Stimulated activated naive CD8-positive, alpha-beta T cell treated with anti-CD3 and anti-CD28 coated beads, Interleukin-15, Interleukin-2, amounts not matched to agents 100 ng/mL and 50 ng/mL, for 24 hours (primary cell): ENCODE measurements at regions not wholly inside any gene's neighbourhood (a gene's known extent, or its start where the extent isn't known, plus 50 kb on each side); places are given as distances from the start of the nearest gene placed in this dataset.

ENCODE experiments used
- H3K27ac Mint-ChIP-seq: one replicate; pipeline ENCODE4 v1.8.0; 2021; ENCODE audit warnings: mild to moderate bottlenecking, mixed read lengths
- H3K27me3 Mint-ChIP-seq: one replicate; pipeline ENCODE4 v1.8.0; 2021; ENCODE audit warnings: mixed read lengths
- H3K36me3 Mint-ChIP-seq: one replicate; pipeline ENCODE4 v1.8.0; 2021; ENCODE audit warnings: low read depth, mixed read lengths
- H3K4me1 Mint-ChIP-seq: one replicate; pipeline ENCODE4 v1.8.0; 2021; ENCODE audit warnings: low read depth, mixed read lengths
- H3K4me3 Mint-ChIP-seq: one replicate; pipeline ENCODE4 v1.8.0; 2021; ENCODE audit warnings: mild to moderate bottlenecking, mixed read lengths
- H3K9me3 Mint-ChIP-seq: one replicate; pipeline ENCODE4 v1.8.0; 2021; ENCODE audit warnings: mixed read lengths

DNA sequence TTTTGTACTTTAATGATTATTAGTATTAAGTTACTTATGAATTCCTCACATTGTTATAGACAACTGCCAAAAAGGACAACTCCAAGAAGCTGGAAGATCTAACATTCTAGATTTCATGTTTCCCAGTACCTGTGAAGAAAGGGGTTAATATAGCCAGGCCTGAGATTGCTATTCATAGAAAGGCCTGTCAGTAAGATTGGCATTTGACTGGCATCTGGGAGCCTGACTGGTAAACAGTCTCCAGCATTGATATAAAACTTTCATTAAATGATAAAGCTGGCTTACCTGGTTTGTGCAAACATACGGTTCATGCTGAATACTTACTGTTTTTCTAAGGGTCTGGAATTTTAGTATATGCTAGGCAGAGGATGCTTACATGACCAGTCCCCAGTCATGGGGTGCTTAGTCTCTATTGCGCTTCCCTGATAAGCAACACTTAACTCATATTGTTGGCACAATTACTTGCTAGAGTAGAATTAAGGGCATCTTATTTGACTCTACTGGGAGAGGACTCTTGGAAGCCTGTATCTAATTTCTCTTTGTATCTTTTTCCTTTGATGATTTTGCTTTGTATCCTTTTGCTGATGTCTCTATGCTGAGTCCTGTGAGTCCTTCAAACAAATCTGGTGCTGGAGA, 340.4 kb upstream of the SEMA6A start:
- no peaks in the 10 kb centered on the region for H3K36me3 Mint-ChIP-seq
- H3K9me3 Mint-ChIP-seq = peaks cover 5% of the 10 kb centered on the region
- no peaks in the 10 kb centered on the region for H3K27me3 Mint-ChIP-seq

DNA sequence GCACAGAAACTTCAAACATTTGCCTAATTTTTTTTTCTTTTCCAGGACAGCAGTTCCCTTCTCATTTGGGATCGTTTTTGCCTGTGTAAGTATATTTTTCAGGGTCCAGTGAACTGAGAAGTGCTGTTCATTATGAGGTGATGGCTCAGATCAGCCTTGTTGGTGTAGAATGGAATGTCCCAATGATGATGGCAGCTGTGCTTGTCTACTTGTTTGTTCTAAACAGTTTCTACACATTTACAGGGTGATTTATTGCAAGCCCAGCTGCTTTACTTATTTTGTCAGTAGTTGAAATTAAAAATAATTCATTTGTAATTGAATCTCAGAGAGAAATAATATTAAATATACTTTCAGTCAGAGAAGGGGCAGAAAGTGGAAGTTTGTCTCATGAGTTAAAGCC, 337.6 kb upstream of the SEMA6A start:
- peaks cover 5% of the 10 kb centered on the region for H3K27me3 Mint-ChIP-seq
- H3K9me3 Mint-ChIP-seq = peaks cover 5% of the 10 kb centered on the region
- H3K4me3 Mint-ChIP-seq = no peak overlapping the region
- no peaks in the 10 kb centered on the region for H3K4me1 Mint-ChIP-seq
- no peaks in the 10 kb centered on the region for H3K36me3 Mint-ChIP-seq
- H3K27ac Mint-ChIP-seq = no peak overlapping the region

More for the DNA sequence above, 340.4 kb upstream of the SEMA6A start:
- Mint-ChIP-seq H3K4me3 (no peak overlapping the region), H3K4me1 (no peaks in the 10 kb centered on the region), H3K27ac (no peak overlapping the region)

DNA sequence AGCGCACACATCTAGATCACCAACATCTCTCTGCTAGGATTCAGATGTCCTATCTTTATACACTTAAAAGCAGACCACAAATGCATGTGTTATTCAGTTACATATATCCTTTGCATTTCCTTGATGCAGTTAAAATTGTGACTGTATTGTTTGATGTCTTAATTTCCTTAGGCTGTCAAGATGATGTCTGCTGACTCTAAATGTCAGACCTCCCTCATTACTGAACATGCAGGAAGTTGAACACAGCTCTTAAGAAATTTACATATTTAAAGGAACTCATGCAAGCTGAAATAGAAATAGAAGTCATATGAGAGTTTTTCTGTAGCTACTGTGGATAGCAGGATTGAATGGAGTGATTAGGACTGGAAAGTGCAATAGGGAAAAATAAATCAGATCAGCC, 336.5 kb upstream of the SEMA6A start:
- Mint-ChIP-seq H3K9me3 (peaks cover 5% of the 10 kb centered on the region), H3K36me3 (no peaks in the 10 kb centered on the region), H3K27me3 (peaks cover 5% of the 10 kb centered on the region), H3K4me1 (no peaks in the 10 kb centered on the region), H3K27ac (no peak overlapping the region), H3K4me3 (no peak overlapping the region)

DNA sequence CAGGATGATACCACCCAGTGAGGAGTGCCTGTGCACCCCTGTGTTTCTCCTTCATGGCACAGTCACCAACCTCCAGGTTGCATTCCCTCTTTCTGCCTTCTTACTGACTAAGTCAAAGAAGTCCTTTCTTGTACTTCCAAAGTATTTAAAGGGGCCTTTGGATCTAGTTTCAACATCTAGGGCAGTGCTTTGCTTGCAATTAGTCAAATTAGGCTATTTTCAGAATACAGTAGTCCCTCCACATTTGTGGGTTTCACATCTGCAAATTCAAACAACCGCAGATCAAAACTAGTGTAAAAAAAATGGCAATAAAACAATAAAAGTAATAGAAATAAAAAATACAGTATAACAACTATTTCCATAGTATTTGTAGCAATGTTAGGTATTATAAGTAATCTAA, 333.9 kb upstream of the SEMA6A start:
- no peaks in the 10 kb centered on the region for H3K36me3 Mint-ChIP-seq
- no peaks in the 10 kb centered on the region for H3K9me3 Mint-ChIP-seq
- H3K4me3 Mint-ChIP-seq = no peak overlapping the region
- no peak overlapping the region for H3K27ac Mint-ChIP-seq
- peaks cover 5% of the 10 kb centered on the region for H3K27me3 Mint-ChIP-seq
- H3K4me1 Mint-ChIP-seq = no peaks in the 10 kb centered on the region

DNA sequence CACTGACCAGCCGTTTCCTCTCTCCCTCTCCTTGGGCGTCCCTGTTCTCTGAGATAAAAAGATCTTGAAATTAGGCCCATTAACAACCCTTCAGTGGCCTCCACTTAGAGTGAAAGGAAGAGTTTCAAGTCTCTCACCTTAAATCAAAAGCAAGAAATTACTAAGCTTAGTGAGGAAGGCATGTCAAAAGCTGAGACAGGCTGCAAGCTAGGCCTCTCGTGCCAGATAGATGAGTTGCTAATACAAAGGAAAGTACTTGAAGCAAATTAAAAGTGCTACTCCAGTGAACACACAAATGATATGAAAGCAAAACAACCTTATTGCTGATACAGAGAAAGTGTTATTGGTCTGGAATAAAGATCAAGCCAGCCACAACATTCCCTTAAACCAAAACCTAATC, 331.3 kb upstream of the SEMA6A start:
- no peaks in the 10 kb centered on the region for H3K9me3 Mint-ChIP-seq
- H3K36me3 Mint-ChIP-seq = no peaks in the 10 kb centered on the region
- H3K27ac Mint-ChIP-seq = no peak overlapping the region
- no peak overlapping the region for H3K4me3 Mint-ChIP-seq
- H3K27me3 Mint-ChIP-seq = peaks cover 5% of the 10 kb centered on the region
- H3K4me1 Mint-ChIP-seq = no peaks in the 10 kb centered on the region

DNA sequence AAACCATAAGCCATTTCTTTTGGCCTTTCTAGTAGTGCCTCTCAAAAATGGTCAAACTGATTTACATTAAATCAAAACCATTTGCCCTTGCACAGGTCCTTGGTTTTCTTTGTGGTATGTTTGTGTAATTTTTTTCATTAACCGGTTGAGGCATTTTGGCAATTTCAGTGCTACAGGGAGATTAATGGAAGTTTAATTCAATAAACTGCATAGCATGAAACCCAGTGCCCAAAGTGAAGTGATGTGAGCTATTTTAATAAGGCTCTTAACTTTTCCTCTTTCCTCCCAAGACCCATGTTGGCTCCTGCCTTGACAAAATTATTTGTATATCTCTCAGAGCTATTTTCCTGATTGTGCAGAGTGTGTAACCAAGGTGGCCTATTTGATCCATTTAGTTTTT, 326.2 kb upstream of the SEMA6A start:
- Mint-ChIP-seq H3K36me3 (no peaks in the 10 kb centered on the region), H3K27ac (no peak overlapping the region), H3K4me1 (no peaks in the 10 kb centered on the region), H3K9me3 (no peaks in the 10 kb centered on the region), H3K4me3 (no peak overlapping the region), H3K27me3 (no peaks in the 10 kb centered on the region)

DNA sequence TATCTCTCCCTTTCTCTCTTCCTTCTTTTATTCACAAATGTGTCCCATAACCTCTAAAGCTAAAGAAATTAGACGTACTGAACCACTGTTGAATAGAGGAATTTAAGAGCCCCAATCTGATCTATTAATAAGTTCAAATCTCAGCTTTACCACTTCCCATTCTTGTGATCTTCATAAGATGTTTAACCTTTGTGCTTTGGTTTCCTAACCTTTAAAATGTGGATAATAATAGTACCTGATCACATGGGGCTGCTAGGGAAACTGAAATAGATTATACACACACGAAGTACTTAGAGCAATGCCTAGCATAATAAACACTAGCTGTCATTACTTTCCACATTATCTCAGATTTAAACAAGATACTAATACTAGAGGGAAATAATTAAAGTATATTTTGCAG, 324.3 kb upstream of the SEMA6A start:
- H3K36me3 Mint-ChIP-seq = no peaks in the 10 kb centered on the region
- H3K9me3 Mint-ChIP-seq = no peaks in the 10 kb centered on the region
- H3K27me3 Mint-ChIP-seq = peaks cover 4% of the 10 kb centered on the region
- H3K4me1 Mint-ChIP-seq = no peaks in the 10 kb centered on the region
- no peak overlapping the region for H3K27ac Mint-ChIP-seq
- no peak overlapping the region for H3K4me3 Mint-ChIP-seq

DNA sequence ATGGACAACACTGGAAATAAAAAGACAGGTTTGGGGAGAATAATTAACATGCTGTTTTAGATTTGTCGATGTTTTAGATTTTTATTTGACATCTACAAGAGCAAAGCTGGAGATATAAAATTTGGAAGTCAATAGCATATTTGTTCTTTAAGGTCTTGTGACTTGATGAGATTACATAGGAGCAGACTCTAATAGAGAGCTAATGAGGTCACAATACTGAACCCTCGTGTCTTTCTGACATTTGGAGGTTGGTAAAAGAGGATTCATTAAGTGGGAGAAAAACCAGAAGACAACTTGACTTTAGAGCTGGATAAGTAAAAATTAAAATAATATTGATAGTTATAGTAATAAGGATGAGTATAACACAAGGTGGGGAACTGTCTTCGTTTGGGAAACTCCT, 322.7 kb upstream of the SEMA6A start:
- H3K27me3 Mint-ChIP-seq = peaks cover 4% of the 10 kb centered on the region
- H3K9me3 Mint-ChIP-seq = no peaks in the 10 kb centered on the region
- H3K4me3 Mint-ChIP-seq = no peak overlapping the region
- no peak overlapping the region for H3K27ac Mint-ChIP-seq
- H3K4me1 Mint-ChIP-seq = no peaks in the 10 kb centered on the region
- H3K36me3 Mint-ChIP-seq = no peaks in the 10 kb centered on the region

DNA sequence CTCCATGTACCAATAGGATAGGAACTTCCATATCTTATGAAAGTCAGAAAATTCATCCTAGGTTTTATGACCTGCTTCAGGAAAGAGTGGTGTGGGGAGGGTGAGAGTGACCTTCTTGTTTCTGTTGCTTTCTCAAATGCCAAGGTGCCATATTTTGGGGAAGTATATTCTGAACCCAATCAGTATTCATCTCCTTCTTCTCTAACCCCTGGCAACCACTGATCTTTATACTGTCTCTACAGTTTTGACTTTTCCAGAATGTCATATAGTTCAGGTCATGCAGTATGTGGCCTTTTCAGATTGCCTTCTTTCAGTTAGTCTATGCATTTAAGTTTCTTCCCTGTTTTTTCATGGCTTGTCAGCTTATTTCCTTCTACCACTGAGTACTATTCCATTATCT, 321.4 kb upstream of the SEMA6A start:
- Mint-ChIP-seq H3K4me3 (no peak overlapping the region), H3K4me1 (no peaks in the 10 kb centered on the region), H3K36me3 (no peaks in the 10 kb centered on the region), H3K27ac (no peak overlapping the region), H3K9me3 (no peaks in the 10 kb centered on the region), H3K27me3 (peaks cover 4% of the 10 kb centered on the region)

DNA sequence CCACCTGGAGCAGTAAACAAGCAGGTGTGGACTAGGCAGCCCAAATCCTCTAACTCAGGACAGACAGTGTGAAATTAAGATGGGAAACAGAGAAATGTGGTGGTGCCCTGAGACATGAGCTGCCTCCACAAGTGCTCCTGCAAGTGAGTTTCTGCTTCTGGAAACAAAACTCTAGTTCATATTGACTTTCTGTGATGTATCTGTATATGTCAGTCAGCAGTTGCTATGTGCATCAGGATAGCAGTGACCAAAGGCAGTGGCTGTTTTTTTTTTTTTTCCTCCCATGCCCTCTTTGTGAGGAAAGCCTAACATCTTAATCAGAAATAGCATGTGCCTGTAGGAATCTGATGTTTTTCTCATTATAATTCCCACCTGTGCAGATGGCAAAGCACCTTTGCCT, 318.4 kb upstream of the SEMA6A start:
- Mint-ChIP-seq H3K4me3 (no peak overlapping the region), H3K4me1 (no peaks in the 10 kb centered on the region), H3K27me3 (peaks cover 4% of the 10 kb centered on the region), H3K9me3 (no peaks in the 10 kb centered on the region), H3K27ac (no peak overlapping the region), H3K36me3 (no peaks in the 10 kb centered on the region)

DNA sequence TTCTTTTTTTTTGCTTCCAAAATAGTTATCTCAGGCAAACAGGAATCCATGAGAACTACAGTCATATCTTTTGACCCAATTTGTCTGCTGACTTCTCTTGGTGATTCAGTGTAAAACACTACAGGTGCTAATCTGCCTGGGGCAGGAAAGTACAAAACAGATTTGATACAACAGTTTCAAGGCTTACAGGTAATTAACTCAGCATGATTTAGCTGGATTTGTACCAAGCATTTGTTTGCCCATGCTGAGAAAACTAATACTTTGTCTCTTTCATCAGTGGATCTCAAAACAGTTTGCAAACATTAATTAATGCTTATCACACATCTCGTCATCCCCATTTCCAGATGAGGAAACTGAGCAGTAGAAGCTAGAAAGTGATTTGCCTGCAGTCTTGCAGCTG, 312.5 kb upstream of the SEMA6A start:
- Mint-ChIP-seq H3K27me3 (no peaks in the 10 kb centered on the region), H3K4me1 (no peaks in the 10 kb centered on the region), H3K36me3 (no peaks in the 10 kb centered on the region), H3K4me3 (no peak overlapping the region), H3K9me3 (no peaks in the 10 kb centered on the region), H3K27ac (no peak overlapping the region)

DNA sequence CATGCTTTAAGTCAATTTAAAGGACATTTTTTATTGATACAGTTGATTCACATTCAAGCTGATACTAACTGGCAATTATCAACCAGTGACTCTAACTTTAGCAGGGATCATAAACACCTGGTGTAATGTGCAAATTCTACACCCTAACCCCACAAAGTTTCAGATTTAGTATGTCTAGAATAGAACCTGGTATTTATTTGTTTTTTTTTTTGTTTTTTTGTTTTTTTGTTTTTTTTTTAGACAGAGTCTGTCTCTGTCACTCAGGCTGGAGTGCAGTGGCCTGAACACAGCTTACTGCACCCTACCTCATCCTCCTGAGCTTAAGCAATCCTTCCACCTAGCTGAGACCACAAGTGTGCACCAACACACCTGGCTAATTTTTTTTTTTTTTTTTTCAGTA, 311.2 kb upstream of the SEMA6A start:
- no peaks in the 10 kb centered on the region for H3K36me3 Mint-ChIP-seq
- H3K27ac Mint-ChIP-seq = no peak overlapping the region
- H3K27me3 Mint-ChIP-seq = no peaks in the 10 kb centered on the region
- no peaks in the 10 kb centered on the region for H3K9me3 Mint-ChIP-seq
- H3K4me3 Mint-ChIP-seq = no peak overlapping the region
- H3K4me1 Mint-ChIP-seq = no peaks in the 10 kb centered on the region

DNA sequence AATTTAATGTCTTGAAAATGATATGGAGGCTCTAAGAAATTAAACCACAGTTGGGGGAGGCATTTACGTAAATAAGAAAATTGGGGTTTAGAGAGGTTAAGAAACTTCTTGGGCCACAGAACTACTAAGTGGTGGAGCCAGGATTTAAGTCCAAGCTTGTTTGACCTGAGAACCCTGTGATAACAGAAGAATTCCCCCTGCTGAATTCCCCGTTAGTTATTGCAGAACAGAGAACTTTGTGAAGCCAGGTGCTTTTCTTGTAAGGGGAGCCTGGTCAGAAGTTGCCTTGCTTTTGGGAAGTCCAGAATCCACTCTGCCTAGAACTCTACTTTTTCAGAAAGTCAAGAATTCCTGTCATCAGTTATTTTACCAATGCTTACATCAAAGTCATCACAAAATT, 309.3 kb upstream of the SEMA6A start:
- Mint-ChIP-seq H3K9me3 (no peaks in the 10 kb centered on the region), H3K4me3 (no peak overlapping the region), H3K36me3 (no peaks in the 10 kb centered on the region), H3K27ac (no peak overlapping the region), H3K4me1 (no peaks in the 10 kb centered on the region), H3K27me3 (no peaks in the 10 kb centered on the region)

DNA sequence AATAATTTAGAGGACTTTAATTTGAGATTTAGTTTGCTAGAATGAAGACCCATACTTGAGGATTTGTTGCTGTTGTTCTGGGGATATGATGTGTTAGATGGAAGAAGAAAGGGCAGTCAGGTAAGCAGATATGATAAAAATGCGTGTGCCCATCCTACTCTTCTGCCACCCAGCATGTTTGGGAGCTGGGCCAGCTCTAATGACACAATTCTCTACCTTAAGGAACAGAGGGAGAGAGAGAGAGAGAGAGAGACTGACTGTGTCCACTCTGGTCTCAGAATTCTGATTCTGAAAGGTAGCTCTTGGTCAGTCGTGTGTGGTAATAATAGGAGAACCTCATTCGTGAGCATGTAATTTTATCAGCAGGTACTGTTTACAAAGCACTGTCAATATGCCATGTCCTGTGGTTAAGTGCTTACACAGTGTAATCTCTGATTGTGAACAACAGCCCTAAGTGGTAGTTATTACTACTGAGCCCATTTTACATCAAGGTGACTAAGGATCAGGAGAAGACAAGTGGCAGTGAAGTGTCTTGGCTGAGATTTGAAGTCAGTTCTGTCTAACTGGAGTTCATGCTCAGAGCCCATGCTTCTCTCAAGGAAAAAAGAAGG, 307.4 kb upstream of the SEMA6A start:
- H3K27me3 Mint-ChIP-seq = peaks cover 3% of the 10 kb centered on the region
- H3K27ac Mint-ChIP-seq = no peak overlapping the region
- no peak overlapping the region for H3K4me3 Mint-ChIP-seq
- H3K4me1 Mint-ChIP-seq = no peaks in the 10 kb centered on the region
- peaks cover 3% of the 10 kb centered on the region for H3K9me3 Mint-ChIP-seq
- H3K36me3 Mint-ChIP-seq = no peaks in the 10 kb centered on the region

DNA sequence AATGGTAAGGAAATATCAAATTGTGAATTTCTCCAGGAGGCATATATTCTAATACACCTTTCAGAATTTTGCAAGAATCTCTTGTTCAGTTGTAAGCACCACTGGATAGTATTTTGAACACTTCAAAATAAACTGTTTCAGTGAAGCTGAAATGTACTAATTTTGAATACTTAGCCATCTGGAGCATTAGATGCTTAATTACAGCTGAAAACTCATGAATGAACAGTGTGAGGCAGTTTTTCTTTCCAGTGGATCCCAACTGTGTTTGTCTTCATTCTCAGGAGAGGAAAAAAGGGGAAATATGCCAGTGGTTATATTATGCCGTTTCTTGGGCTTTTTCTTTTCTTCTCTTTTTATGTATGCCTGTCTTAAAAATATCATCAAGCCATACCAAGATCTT, 306.0 kb upstream of the SEMA6A start:
- H3K4me3 Mint-ChIP-seq = no peak overlapping the region
- H3K27me3 Mint-ChIP-seq = peaks cover 4% of the 10 kb centered on the region
- no peaks in the 10 kb centered on the region for H3K4me1 Mint-ChIP-seq
- no peak overlapping the region for H3K27ac Mint-ChIP-seq
- H3K9me3 Mint-ChIP-seq = peaks cover 4% of the 10 kb centered on the region
- no peaks in the 10 kb centered on the region for H3K36me3 Mint-ChIP-seq

DNA sequence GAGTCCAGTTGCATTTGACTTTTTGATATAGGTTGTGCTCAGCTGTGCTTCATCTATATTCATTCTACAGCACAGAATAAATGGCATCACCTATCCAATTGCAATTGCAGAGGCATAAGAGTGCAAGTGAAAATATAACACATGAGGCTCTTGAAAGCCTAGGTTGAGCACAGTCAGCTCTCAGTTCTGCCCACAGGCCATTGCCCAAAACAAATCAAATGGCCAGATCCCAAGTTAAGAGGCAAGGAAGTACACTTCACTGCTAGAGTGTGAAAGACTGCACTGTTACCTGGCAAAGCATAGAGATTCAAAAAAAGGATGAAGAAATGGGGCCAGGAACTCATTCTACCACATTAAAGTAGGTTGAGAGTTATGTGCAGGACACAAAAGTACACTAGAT, 305.5 kb upstream of the SEMA6A start:
- no peak overlapping the region for H3K4me3 Mint-ChIP-seq

More for the DNA sequence above, 305.5 kb upstream of the SEMA6A start:
- Mint-ChIP-seq H3K4me1 (no peaks in the 10 kb centered on the region), H3K36me3 (no peaks in the 10 kb centered on the region), H3K27ac (no peak overlapping the region), H3K27me3 (peaks cover 4% of the 10 kb centered on the region), H3K9me3 (peaks cover 4% of the 10 kb centered on the region)
